ENCODE measurements at regions not wholly inside any gene's neighbourhood (a gene's known extent, or its start where the extent isn't known, plus 50 kb on each side); places are given as distances from the start of the nearest gene placed in this dataset.

DNA sequence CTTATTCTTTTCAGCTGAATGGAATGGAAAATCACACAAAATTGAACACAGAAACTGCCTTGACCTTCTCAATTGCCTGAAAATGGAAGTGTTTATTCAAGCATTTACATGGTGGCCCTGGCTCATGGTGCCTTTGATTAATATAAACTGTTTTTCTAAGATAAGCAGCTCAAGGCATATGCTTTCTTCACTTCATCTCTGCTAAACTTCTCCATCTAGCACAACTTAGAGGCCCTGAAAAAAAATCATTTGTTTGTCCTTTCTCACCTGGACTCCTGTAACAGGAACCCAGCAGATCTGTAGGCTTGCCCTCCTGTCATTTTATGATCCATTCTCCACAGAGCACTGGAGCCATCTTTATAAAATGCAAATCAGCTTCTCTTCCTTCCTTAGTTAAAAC lies 117.5 kb upstream of the KRR1 start (continued):
- TF ChIP-seq, protein P1, sequence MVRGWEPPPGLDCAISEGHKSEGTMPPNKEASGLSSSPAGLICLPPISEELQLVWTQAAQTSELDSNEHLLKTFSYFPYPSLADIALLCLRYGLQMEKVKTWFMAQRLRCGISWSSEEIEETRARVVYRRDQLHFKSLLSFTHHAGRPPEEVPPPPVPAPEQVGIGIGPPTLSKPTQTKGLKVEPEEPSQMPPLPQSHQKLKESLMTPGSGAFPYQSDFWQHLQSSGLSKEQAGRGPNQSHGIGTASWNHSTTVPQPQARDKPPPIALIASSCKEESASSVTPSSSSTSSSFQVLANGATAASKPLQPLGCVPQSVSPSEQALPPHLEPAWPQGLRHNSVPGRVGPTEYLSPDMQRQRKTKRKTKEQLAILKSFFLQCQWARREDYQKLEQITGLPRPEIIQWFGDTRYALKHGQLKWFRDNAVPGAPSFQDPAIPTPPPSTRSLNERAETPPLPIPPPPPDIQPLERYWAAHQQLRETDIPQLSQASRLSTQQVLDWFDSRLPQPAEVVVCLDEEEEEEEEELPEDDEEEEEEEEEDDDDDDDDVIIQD (CRISPR knock-in tag; IDR thresholded peaks at IDR 0.05; ENCODE audit: low read depth) = peak; percentile 58
- TF ChIP-seq ZNF761 (CRISPR knock-in tag; conservative IDR thresholded peaks at IDR 0.05) (no peak), ZNF792 (CRISPR knock-in tag; IDR thresholded peaks at IDR 0.05) (peak; percentile 16; the same call in 1 of the 2 replicates), NCOA2 (CRISPR knock-in tag; IDR thresholded peaks at IDR 0.05) (peak; percentile 85), HDAC2 (CRISPR knock-in tag; IDR thresholded peaks at IDR 0.05) (peak; percentile 75), ZNF350 (CRISPR knock-in tag; IDR thresholded peaks at IDR 0.05; ENCODE audit: borderline replicate concordance, low read depth) (no peak), ZNF619 (CRISPR knock-in tag; IDR thresholded peaks at IDR 0.05) (no peak), ZNF20 (CRISPR knock-in tag; IDR thresholded peaks at IDR 0.05) (no peak), FOXA1 (IDR thresholded peaks at IDR 0.05) (no peak), FOXA1 (CRISPR knock-in tag; IDR thresholded peaks at IDR 0.05) (0 out of 2 replicates have a peak, but pooled peaks have one; percentile 43), SP5 (CRISPR knock-in tag; IDR thresholded peaks at IDR 0.05; ENCODE audit: borderline replicate concordance, low read depth) (no peak), SOX5 (CRISPR knock-in tag; IDR thresholded peaks at IDR 0.05; ENCODE audit: borderline replicate concordance) (peak; percentile 55; the same call in 1 of the 2 replicates), ZNF713 (CRISPR knock-in tag; IDR thresholded peaks at IDR 0.05) (no peak), TEAD3 (CRISPR knock-in tag; optimal IDR thresholded peaks at IDR 0.05; ENCODE audit: borderline replicate concordance) (no peak), NR2F6 (IDR thresholded peaks at IDR 0.05) (peak; percentile 65; the same call in 1 of the 2 replicates), NR2F6 (CRISPR knock-in tag; IDR thresholded peaks at IDR 0.05) (peak; percentile 81), PPARG (CRISPR knock-in tag; conservative IDR thresholded peaks at IDR 0.05) (0 out of 2 replicates have a peak, but pooled peaks have one; percentile 18)
- TF ChIP-seq, protein P2, sequence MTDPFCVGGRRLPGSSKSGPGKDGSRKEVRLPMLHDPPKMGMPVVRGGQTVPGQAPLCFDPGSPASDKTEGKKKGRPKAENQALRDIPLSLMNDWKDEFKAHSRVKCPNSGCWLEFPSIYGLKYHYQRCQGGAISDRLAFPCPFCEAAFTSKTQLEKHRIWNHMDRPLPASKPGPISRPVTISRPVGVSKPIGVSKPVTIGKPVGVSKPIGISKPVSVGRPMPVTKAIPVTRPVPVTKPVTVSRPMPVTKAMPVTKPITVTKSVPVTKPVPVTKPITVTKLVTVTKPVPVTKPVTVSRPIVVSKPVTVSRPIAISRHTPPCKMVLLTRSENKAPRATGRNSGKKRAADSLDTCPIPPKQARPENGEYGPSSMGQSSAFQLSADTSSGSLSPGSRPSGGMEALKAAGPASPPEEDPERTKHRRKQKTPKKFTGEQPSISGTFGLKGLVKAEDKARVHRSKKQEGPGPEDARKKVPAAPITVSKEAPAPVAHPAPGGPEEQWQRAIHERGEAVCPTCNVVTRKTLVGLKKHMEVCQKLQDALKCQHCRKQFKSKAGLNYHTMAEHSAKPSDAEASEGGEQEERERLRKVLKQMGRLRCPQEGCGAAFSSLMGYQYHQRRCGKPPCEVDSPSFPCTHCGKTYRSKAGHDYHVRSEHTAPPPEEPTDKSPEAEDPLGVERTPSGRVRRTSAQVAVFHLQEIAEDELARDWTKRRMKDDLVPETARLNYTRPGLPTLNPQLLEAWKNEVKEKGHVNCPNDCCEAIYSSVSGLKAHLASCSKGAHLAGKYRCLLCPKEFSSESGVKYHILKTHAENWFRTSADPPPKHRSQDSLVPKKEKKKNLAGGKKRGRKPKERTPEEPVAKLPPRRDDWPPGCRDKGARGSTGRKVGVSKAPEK (CRISPR knock-in tag; IDR thresholded peaks at IDR 0.05; ENCODE audit: borderline replicate concordance) = no peak
- TF ChIP-seq, protein P3, sequence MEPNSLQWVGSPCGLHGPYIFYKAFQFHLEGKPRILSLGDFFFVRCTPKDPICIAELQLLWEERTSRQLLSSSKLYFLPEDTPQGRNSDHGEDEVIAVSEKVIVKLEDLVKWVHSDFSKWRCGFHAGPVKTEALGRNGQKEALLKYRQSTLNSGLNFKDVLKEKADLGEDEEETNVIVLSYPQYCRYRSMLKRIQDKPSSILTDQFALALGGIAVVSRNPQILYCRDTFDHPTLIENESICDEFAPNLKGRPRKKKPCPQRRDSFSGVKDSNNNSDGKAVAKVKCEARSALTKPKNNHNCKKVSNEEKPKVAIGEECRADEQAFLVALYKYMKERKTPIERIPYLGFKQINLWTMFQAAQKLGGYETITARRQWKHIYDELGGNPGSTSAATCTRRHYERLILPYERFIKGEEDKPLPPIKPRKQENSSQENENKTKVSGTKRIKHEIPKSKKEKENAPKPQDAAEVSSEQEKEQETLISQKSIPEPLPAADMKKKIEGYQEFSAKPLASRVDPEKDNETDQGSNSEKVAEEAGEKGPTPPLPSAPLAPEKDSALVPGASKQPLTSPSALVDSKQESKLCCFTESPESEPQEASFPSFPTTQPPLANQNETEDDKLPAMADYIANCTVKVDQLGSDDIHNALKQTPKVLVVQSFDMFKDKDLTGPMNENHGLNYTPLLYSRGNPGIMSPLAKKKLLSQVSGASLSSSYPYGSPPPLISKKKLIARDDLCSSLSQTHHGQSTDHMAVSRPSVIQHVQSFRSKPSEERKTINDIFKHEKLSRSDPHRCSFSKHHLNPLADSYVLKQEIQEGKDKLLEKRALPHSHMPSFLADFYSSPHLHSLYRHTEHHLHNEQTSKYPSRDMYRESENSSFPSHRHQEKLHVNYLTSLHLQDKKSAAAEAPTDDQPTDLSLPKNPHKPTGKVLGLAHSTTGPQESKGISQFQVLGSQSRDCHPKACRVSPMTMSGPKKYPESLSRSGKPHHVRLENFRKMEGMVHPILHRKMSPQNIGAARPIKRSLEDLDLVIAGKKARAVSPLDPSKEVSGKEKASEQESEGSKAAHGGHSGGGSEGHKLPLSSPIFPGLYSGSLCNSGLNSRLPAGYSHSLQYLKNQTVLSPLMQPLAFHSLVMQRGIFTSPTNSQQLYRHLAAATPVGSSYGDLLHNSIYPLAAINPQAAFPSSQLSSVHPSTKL (CRISPR knock-in tag; IDR thresholded peaks at IDR 0.05) = peak; percentile 84
- TF ChIP-seq, protein P4, sequence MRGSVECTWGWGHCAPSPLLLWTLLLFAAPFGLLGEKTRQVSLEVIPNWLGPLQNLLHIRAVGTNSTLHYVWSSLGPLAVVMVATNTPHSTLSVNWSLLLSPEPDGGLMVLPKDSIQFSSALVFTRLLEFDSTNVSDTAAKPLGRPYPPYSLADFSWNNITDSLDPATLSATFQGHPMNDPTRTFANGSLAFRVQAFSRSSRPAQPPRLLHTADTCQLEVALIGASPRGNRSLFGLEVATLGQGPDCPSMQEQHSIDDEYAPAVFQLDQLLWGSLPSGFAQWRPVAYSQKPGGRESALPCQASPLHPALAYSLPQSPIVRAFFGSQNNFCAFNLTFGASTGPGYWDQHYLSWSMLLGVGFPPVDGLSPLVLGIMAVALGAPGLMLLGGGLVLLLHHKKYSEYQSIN (CRISPR knock-in tag; IDR thresholded peaks at IDR 0.05; ENCODE audit: borderline replicate concordance) = no peak
- TF ChIP-seq, protein P5, sequence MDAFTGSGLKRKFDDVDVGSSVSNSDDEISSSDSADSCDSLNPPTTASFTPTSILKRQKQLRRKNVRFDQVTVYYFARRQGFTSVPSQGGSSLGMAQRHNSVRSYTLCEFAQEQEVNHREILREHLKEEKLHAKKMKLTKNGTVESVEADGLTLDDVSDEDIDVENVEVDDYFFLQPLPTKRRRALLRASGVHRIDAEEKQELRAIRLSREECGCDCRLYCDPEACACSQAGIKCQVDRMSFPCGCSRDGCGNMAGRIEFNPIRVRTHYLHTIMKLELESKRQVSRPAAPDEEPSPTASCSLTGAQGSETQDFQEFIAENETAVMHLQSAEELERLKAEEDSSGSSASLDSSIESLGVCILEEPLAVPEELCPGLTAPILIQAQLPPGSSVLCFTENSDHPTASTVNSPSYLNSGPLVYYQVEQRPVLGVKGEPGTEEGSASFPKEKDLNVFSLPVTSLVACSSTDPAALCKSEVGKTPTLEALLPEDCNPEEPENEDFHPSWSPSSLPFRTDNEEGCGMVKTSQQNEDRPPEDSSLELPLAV (CRISPR knock-in tag; conservative IDR thresholded peaks at IDR 0.05; ENCODE audit: low read depth) = no peak
